Embryonic facial prominence (tissue), 1 donor: ENCODE measurements at regions not wholly inside any gene's neighbourhood (a gene's known extent, or its start where the extent isn't known, plus 50 kb on each side); places are given as distances from the start of the nearest gene placed in this dataset.

ENCODE experiments used
- DNase-seq: peaks from one replicate; pipeline ENCODE4 v3.0.0-alpha.2; 2016; ENCODE audit errors: extremely low spot score

- no peak for DNase-seq
Observed at GRCh38 chr2:149920389-149920788, 332.8 kb upstream of the MMADHC start.

- DNase-seq = no peak
Observed at GRCh38 chr2:149915151-149915550, 327.6 kb upstream of the MMADHC start.

- DNase-seq = no peak
Observed at GRCh38 chr2:149908726-149909683, 321.4 kb upstream of the MMADHC start.

- DNase-seq = no peak
Observed at GRCh38 chr2:149906886-149907285, 319.3 kb upstream of the MMADHC start.

- DNase-seq = no peak
Observed at GRCh38 chr2:149904352-149905175, 317.0 kb upstream of the MMADHC start.

- DNase-seq = no peak
Observed at GRCh38 chr2:149903626-149904025, 316.1 kb upstream of the MMADHC start.

GRCh38 chr2:149902081-149902480 lies 314.5 kb upstream of the MMADHC start:
- DNase-seq = no peak

- DNase-seq = no peak
Observed at GRCh38 chr2:149901231-149901859, 313.8 kb upstream of the MMADHC start.

GRCh38 chr2:149899390-149899789 lies 311.8 kb upstream of the MMADHC start:
- DNase-seq = no peak

GRCh38 chr2:149894760-149895159 lies 307.2 kb upstream of the MMADHC start:
- no peak for DNase-seq

- no peak for DNase-seq
Observed at GRCh38 chr2:149894226-149894625, 306.7 kb upstream of the MMADHC start.

GRCh38 chr2:149892563-149892962 lies 305.0 kb upstream of the MMADHC start:
- no peak for DNase-seq

- DNase-seq = no peak
Observed at GRCh38 chr2:149885946-149886345, 298.4 kb upstream of the MMADHC start.

- DNase-seq = no peak
Observed at GRCh38 chr2:149885468-149885867, 297.9 kb upstream of the MMADHC start.

- DNase-seq = no peak
Observed at GRCh38 chr2:149884871-149885270, 297.3 kb upstream of the MMADHC start.

- no peak for DNase-seq
Observed at GRCh38 chr2:149877913-149878312, 290.3 kb upstream of the MMADHC start.

GRCh38 chr2:149877074-149877473 lies 289.5 kb upstream of the MMADHC start:
- DNase-seq = no peak

GRCh38 chr2:149873936-149874335 lies 286.4 kb upstream of the MMADHC start:
- no peak for DNase-seq

- DNase-seq = no peak
Observed at GRCh38 chr2:149872638-149873150, 285.1 kb upstream of the MMADHC start.

- no peak for DNase-seq
Observed at GRCh38 chr2:149872041-149872440, 284.5 kb upstream of the MMADHC start.

- no peak for DNase-seq
Observed at GRCh38 chr2:149871091-149871885, 283.7 kb upstream of the MMADHC start.
